Left lung (tissue), 4 donors: ENCODE measurements at regions not wholly inside any gene's neighbourhood (a gene's known extent, or its start where the extent isn't known, plus 50 kb on each side); places are given as distances from the start of the nearest gene placed in this dataset.
"Not testable (repeated sequence)": the region's sequence is repeated elsewhere in the genome, so short reads cannot be mapped to it uniquely, and the experiment has no call there.

Experiments used
- ATAC-seq: fragments of 200-7000 bp; cut with Tn5 transposase; one replicate; pipeline ENCODE4 v1.9.1; 2020; ENCODE audit warnings: moderate library complexity
- DNase-seq, 4 donors: peaks; one replicate each; pipeline ENCODE4 v3.0.0-alpha.2; 2013 to 2020
- H3K27ac ChIP-seq, 2 donors: fragments of 200-600 bp; sonication (generic) in 1 of 2; one replicate each; pipeline versions ENCODE4 v1.5.0 to v1.8.0; 2020 to 2021
- H3K27me3 ChIP-seq, 2 donors: fragments of 200-600 bp; sonication (generic) in 1 of 2; one replicate each; pipeline versions ENCODE4 v1.5.0 to v1.8.0; 2020 to 2021
- H3K36me3 ChIP-seq, 2 donors: fragments of 200-600 bp; sonication (generic) in 1 of 2; one replicate each; pipeline versions ENCODE4 v1.5.0 to v1.8.0; 2020 to 2021
- H3K4me1 ChIP-seq, 2 donors: fragments of 200-600 bp; one replicate each; pipeline ENCODE4 v1.8.0; 2021
- H3K4me3 ChIP-seq, 2 donors: fragments of 200-600 bp; sonication (generic) in 1 of 2; one replicate each; pipeline versions ENCODE4 v1.5.0 to v1.8.0; 2020 to 2021; ENCODE audit warnings: mild to moderate bottlenecking in 1 of 2
- H3K9me3 ChIP-seq, 2 donors: fragments of 200-600 bp; sonication (generic) in 1 of 2; one replicate each; pipeline versions ENCODE4 v1.5.0 to v1.8.0; 2020 to 2021
- intact Hi-C, 2 donors: fragments of 100-400 bp; cut with DNase I; formaldehyde crosslinking; loops; one replicate each; pipeline versions ENCODE4 v1.11.2 to v1.14.2; 2022
- TF ChIP-seq, protein P1 (sequence below), 2 donors: fragments of 200-600 bp; sonication (generic) in 1 of 2; IDR thresholded peaks; one replicate each; pipeline versions ENCODE4 v1.5.0 to v1.8.0; 2021; ENCODE audit warnings: antibody characterized with exemption in 2 of 2
- donor health status: DM: no; HTN: yes; CAD: no.
- donor health status: DM: no; HTN: no; CAD: no.

GRCh38 chr12:25698772-25699171, 145.7 kb upstream of the LMNTD1 start:
- no peak overlapping the region for H3K4me3 ChIP-seq
- no peaks in the 10 kb centered on the region for H3K4me1 ChIP-seq
- H3K27ac ChIP-seq, result no peak overlapping the region
- DNase-seq, result no peak
- ATAC-seq, result no peak
- no peaks in the 10 kb centered on the region for H3K27me3 ChIP-seq
- intact Hi-C loops, result no loop called here
- no peaks in the 10 kb centered on the region for H3K36me3 ChIP-seq
- TF ChIP-seq, protein P1, sequence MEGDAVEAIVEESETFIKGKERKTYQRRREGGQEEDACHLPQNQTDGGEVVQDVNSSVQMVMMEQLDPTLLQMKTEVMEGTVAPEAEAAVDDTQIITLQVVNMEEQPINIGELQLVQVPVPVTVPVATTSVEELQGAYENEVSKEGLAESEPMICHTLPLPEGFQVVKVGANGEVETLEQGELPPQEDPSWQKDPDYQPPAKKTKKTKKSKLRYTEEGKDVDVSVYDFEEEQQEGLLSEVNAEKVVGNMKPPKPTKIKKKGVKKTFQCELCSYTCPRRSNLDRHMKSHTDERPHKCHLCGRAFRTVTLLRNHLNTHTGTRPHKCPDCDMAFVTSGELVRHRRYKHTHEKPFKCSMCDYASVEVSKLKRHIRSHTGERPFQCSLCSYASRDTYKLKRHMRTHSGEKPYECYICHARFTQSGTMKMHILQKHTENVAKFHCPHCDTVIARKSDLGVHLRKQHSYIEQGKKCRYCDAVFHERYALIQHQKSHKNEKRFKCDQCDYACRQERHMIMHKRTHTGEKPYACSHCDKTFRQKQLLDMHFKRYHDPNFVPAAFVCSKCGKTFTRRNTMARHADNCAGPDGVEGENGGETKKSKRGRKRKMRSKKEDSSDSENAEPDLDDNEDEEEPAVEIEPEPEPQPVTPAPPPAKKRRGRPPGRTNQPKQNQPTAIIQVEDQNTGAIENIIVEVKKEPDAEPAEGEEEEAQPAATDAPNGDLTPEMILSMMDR (IDR thresholded peaks at IDR 0.05), result no peak
- no peaks in the 10 kb centered on the region for H3K9me3 ChIP-seq

DNA sequence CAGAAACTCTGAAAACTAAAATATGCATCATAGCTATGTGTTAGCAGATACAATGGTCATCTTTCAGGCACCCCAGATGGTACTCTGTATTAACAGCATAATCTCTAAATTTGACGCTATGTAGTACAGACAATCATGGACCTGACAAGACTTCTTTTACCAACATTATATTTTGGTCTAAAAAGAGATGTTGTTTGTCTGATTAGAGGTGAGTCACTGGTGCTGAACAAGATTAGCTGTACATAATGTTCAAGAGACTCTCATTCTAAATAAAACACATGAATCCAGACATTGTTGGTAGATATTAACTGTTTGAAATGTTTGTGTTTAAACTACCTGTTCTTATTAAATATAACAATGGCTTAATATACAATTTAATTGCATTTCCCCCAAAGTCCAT, 146.4 kb upstream of the LMNTD1 start:
- ATAC-seq (no peak), DNase-seq (no peak)
- Histone ChIP-seq H3K4me3 (no peak overlapping the region), H3K27me3 (no peaks in the 10 kb centered on the region), H3K36me3 (no peaks in the 10 kb centered on the region), H3K4me1 (no peaks in the 10 kb centered on the region), H3K9me3 (no peaks in the 10 kb centered on the region), H3K27ac (no peak overlapping the region)
- intact Hi-C loops, result no loop called here
- TF ChIP-seq, protein P1 (IDR thresholded peaks at IDR 0.05), result no peak

DNA sequence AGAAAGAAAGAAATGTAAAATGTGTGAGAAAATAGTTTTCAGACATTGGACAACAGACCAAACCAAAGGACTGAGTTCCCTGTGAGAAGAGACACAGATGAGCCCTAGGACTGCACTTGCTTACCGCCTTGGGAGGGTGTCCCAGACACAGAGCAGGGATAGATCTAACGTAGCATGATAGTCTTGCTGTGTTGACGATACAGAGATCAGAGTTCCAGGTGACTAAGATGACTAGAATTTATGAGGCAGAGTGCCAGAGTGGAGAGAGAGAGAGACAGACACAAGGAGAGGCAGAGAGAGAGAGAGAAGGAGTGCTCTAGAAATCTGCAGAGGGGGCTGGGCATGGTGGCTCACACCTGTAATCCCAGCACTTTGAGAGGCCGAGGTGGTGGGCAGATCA, 148.2 kb upstream of the LMNTD1 start:
- peaks cover 0 to 3% of the 10 kb centered on the region in 2 donors for H3K9me3 ChIP-seq
- H3K36me3 ChIP-seq, result no peaks in the 10 kb centered on the region
- H3K27ac ChIP-seq, result no peak overlapping the region
- no peaks in the 10 kb centered on the region for H3K27me3 ChIP-seq
- ATAC-seq (no peak), DNase-seq (no peak)
- no peaks in the 10 kb centered on the region for H3K4me1 ChIP-seq
- H3K4me3 ChIP-seq, result no peak overlapping the region
- intact Hi-C loops, result no loop called here
- TF ChIP-seq, protein P1 (IDR thresholded peaks at IDR 0.05), result no peak

- DNase-seq (no peak), ATAC-seq (no peak)
- H3K36me3 ChIP-seq, result no peaks in the 10 kb centered on the region
- no peaks in the 10 kb centered on the region for H3K4me1 ChIP-seq
- H3K27me3 ChIP-seq, result no peaks in the 10 kb centered on the region
- H3K9me3 ChIP-seq, result peaks cover 0 to 12% of the 10 kb centered on the region in 2 donors
- no peak overlapping the region for H3K27ac ChIP-seq
- intact Hi-C loops, result no loop called here
- H3K4me3 ChIP-seq, result no peak overlapping the region
- TF ChIP-seq, protein P1 (IDR thresholded peaks at IDR 0.05), result no peak
Measured at GRCh38 chr12:25702553-25702952, 149.5 kb upstream of the LMNTD1 start.

GRCh38 chr12:25705261-25705660, 152.2 kb upstream of the LMNTD1 start:
- intact Hi-C loops, result no loop called here
- no peak overlapping the region for H3K27ac ChIP-seq
- H3K27me3 ChIP-seq, result no peaks in the 10 kb centered on the region
- ATAC-seq (no peak), DNase-seq (no peak)
- TF ChIP-seq, protein P1 (IDR thresholded peaks at IDR 0.05), result no peak
- H3K36me3 ChIP-seq, result no peaks in the 10 kb centered on the region
- H3K4me3 ChIP-seq, result no peak overlapping the region
- no peaks in the 10 kb centered on the region for H3K4me1 ChIP-seq
- peaks cover 0 to 15% of the 10 kb centered on the region in 2 donors for H3K9me3 ChIP-seq

DNA sequence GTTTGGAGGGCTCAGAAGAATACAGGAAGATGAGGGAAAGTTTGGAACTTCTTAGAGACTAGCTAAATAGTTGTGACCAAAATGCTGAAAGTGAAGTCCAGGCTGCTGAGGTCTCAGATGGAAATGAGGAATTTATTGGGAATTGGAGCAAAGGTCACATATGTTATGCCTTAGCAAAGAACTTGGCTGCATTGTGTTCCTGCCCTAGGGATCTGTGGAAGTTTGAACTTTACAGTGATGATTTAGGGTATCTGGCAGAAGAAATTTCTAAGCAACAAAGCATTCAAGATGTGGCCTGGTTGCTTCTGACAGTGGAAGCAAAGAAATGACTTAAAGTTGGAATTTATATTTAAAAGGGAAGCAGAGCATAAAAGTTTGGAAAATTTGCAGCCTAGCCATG, 153.6 kb upstream of the LMNTD1 start:
- H3K4me3 ChIP-seq, H3K4me1 ChIP-seq, ATAC-seq, intact Hi-C loops, H3K36me3 ChIP-seq, H3K27me3 ChIP-seq, DNase-seq, H3K27ac ChIP-seq: not testable (repeated sequence)
- peaks cover 2 to 28% of the 10 kb centered on the region in 2 donors for H3K9me3 ChIP-seq
